ENCODE measurements at regions not wholly inside any gene's neighbourhood (a gene's known extent, or its start where the extent isn't known, plus 50 kb on each side); places are given as distances from the start of the nearest gene placed in this dataset.

DNA sequence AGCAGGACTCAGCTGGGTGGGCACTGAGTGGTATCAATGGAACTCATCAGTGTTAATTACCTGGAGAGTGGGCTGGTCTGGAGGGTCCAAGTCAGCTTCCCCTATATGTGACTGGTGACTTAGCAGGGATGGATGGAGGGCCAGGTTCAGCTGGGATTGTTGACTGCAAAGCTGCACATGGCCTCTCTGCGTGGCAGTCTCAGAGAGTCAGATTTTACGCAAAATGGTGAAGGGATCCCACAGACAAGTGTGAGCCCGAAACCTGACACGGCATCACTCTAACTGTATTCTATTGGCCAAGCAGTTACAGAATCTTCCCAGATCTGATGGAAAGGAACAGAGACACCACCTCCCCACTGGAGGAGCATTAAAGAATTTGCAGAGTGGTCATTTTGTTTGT lies 716.0 kb upstream of the TBX3 start:
- no peaks in the 10 kb centered on the region for H3K27me3 ChIP-seq (ENCODE audit: control insufficient read depth in 5 of 5, insufficient read depth in 4 of 5, low read length in 5 of 5)
- peaks cover 6 to 15% (median 11%) of the 10 kb centered on the region in 5 donors for H3K9me3 ChIP-seq (ENCODE audit: control insufficient read depth in 5 of 5, low read length in 5 of 5)
- no peak overlapping the region for H3K27ac ChIP-seq (ENCODE audit: low read depth, low read length)
- H3K4me1 ChIP-seq (ENCODE audit: control insufficient read depth in 5 of 5, insufficient read depth in 5 of 5, low read length in 5 of 5), result peaks cover 1 to 11% (median 10%) of the 10 kb centered on the region in 5 donors
- H3K36me3 ChIP-seq (ENCODE audit: control insufficient read depth in 5 of 5, insufficient read depth in 5 of 5, low read length in 5 of 5), result no peaks in the 10 kb centered on the region
- H3K9ac ChIP-seq (ENCODE audit: low read length in 5 of 5), result no peak overlapping the region
- H3K4me3 ChIP-seq (ENCODE audit: low read depth in 1 of 5, low read length in 5 of 5), result no peak overlapping the region

GRCh38 chr12:115398311-115398781 lies 714.4 kb upstream of the TBX3 start:
- H3K9ac ChIP-seq (ENCODE audit: low read length in 5 of 5), result no peak overlapping the region
- H3K4me1 ChIP-seq (ENCODE audit: control insufficient read depth in 5 of 5, insufficient read depth in 5 of 5, low read length in 5 of 5), result peaks cover 0 to 7% (median 0%) of the 10 kb centered on the region in 5 donors
- H3K36me3 ChIP-seq (ENCODE audit: control insufficient read depth in 5 of 5, insufficient read depth in 5 of 5, low read length in 5 of 5), result no peaks in the 10 kb centered on the region
- H3K27ac ChIP-seq (ENCODE audit: low read depth, low read length), result no peak overlapping the region
- peaks cover 6 to 15% (median 11%) of the 10 kb centered on the region in 5 donors for H3K9me3 ChIP-seq (ENCODE audit: control insufficient read depth in 5 of 5, low read length in 5 of 5)
- H3K27me3 ChIP-seq (ENCODE audit: control insufficient read depth in 5 of 5, insufficient read depth in 4 of 5, low read length in 5 of 5), result no peaks in the 10 kb centered on the region
- H3K4me3 ChIP-seq (ENCODE audit: low read depth in 1 of 5, low read length in 5 of 5), result no peak overlapping the region

DNA sequence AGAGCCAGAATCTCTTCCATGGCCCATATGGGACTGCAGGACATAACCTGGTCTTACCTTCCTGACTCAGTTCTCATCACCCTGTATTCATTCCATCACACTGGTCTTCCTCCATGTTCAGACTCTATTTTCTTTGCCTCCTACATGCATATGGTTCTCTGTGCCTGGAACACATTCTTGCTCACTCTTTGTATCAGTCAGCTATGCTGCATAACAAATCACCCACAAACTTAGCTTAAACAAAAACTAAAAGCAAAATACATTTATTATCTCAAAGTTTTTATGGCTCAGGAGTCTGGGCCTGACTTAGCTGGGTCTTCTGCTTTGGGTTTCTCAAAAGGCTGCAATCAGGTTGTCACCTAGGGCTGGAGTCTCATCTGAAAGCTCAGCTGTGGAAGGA lies 712.6 kb upstream of the TBX3 start:
- Histone ChIP-seq H3K4me1 (ENCODE audit: control insufficient read depth in 5 of 5, insufficient read depth in 5 of 5, low read length in 5 of 5) (peaks cover 0 to 7% (median 0%) of the 10 kb centered on the region in 5 donors), H3K27ac (ENCODE audit: low read depth, low read length) (no peak overlapping the region), H3K9ac (ENCODE audit: low read length in 5 of 5) (no peak overlapping the region), H3K4me3 (ENCODE audit: low read depth in 1 of 5, low read length in 5 of 5) (no peak overlapping the region), H3K9me3 (ENCODE audit: control insufficient read depth in 5 of 5, low read length in 5 of 5) (peaks cover 6 to 15% (median 11%) of the 10 kb centered on the region in 5 donors), H3K27me3 (ENCODE audit: control insufficient read depth in 5 of 5, insufficient read depth in 4 of 5, low read length in 5 of 5) (no peaks in the 10 kb centered on the region), H3K36me3 (ENCODE audit: control insufficient read depth in 5 of 5, insufficient read depth in 5 of 5, low read length in 5 of 5) (no peaks in the 10 kb centered on the region)

GRCh38 chr12:115394496-115395220 lies 710.7 kb upstream of the TBX3 start:
- peaks cover 0 to 7% (median 0%) of the 10 kb centered on the region in 5 donors for H3K4me1 ChIP-seq (ENCODE audit: control insufficient read depth in 5 of 5, insufficient read depth in 5 of 5, low read length in 5 of 5)
- H3K36me3 ChIP-seq (ENCODE audit: control insufficient read depth in 5 of 5, insufficient read depth in 5 of 5, low read length in 5 of 5), result no peaks in the 10 kb centered on the region
- no peaks in the 10 kb centered on the region for H3K27me3 ChIP-seq (ENCODE audit: control insufficient read depth in 5 of 5, insufficient read depth in 4 of 5, low read length in 5 of 5)
- H3K27ac ChIP-seq (ENCODE audit: low read depth, low read length), result no peak overlapping the region
- no peak overlapping the region for H3K9ac ChIP-seq (ENCODE audit: low read length in 5 of 5)
- peaks cover 8 to 15% (median 11%) of the 10 kb centered on the region in 5 donors for H3K9me3 ChIP-seq (ENCODE audit: control insufficient read depth in 5 of 5, low read length in 5 of 5)
- no peak overlapping the region for H3K4me3 ChIP-seq (ENCODE audit: low read depth in 1 of 5, low read length in 5 of 5)

DNA sequence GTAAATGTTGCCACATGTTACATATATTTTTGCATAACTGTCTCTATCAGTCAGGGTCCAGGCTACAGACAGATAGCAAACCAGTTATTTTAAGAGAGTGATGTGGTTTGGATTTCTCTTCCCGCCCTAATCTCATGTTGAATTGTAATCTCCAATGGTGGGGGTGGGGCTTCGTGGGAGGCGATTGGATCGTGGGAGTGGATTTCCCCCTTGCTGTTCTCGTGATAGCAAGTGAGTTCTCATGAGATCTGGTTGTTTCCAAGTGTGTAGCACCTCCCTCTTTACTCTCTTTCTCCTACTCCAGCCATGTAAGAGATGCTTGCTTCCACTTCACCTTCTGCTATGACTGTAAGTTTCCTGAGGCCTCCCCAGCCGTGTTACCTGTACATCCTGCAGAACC lies 704.2 kb upstream of the TBX3 start:
- no peak overlapping the region for H3K4me3 ChIP-seq (ENCODE audit: low read depth in 1 of 5, low read length in 5 of 5)
- H3K27ac ChIP-seq (ENCODE audit: low read depth, low read length), result no peak overlapping the region
- no peaks in the 10 kb centered on the region for H3K4me1 ChIP-seq (ENCODE audit: control insufficient read depth in 5 of 5, insufficient read depth in 5 of 5, low read length in 5 of 5)
- no peaks in the 10 kb centered on the region for H3K27me3 ChIP-seq (ENCODE audit: control insufficient read depth in 5 of 5, insufficient read depth in 4 of 5, low read length in 5 of 5)
- no peaks in the 10 kb centered on the region for H3K36me3 ChIP-seq (ENCODE audit: control insufficient read depth in 5 of 5, insufficient read depth in 5 of 5, low read length in 5 of 5)
- H3K9me3 ChIP-seq (ENCODE audit: control insufficient read depth in 5 of 5, low read length in 5 of 5), result peaks cover 0 to 2% (median 0%) of the 10 kb centered on the region in 5 donors
- no peak overlapping the region for H3K9ac ChIP-seq (ENCODE audit: low read length in 5 of 5)

DNA sequence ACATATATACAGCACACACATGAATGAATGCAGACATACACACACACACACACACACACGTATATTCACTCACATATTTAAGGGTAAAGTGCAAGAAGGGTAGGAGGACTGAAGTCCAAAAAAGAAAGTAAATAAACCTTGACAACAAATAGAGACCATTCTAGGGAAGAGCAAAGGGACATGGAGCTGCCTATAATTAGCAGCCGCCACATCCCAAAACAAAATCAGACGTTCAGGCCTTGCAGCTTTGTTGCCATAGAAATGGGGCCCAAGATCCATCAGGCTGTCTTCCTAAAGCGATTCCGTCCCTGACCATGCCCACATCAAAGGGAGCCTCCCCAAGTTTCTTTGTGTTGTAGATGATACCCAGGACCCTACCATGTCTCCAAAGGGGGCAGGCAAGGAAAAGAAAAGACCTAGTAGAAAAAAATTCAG lies 703.5 kb upstream of the TBX3 start:
- Histone ChIP-seq H3K9ac (ENCODE audit: low read length in 5 of 5) (no peak overlapping the region), H3K27me3 (ENCODE audit: control insufficient read depth in 5 of 5, insufficient read depth in 4 of 5, low read length in 5 of 5) (no peaks in the 10 kb centered on the region), H3K4me3 (ENCODE audit: low read depth in 1 of 5, low read length in 5 of 5) (no peak overlapping the region), H3K27ac (ENCODE audit: low read depth, low read length) (no peak overlapping the region), H3K9me3 (ENCODE audit: control insufficient read depth in 5 of 5, low read length in 5 of 5) (peaks cover 0 to 2% (median 0%) of the 10 kb centered on the region in 5 donors), H3K4me1 (ENCODE audit: control insufficient read depth in 5 of 5, insufficient read depth in 5 of 5, low read length in 5 of 5) (no peaks in the 10 kb centered on the region), H3K36me3 (ENCODE audit: control insufficient read depth in 5 of 5, insufficient read depth in 5 of 5, low read length in 5 of 5) (no peaks in the 10 kb centered on the region)

- Histone ChIP-seq H3K9ac (ENCODE audit: low read length in 5 of 5) (no peak overlapping the region), H3K36me3 (ENCODE audit: control insufficient read depth in 5 of 5, insufficient read depth in 5 of 5, low read length in 5 of 5) (no peaks in the 10 kb centered on the region), H3K9me3 (ENCODE audit: control insufficient read depth in 5 of 5, low read length in 5 of 5) (peaks cover 0 to 2% (median 0%) of the 10 kb centered on the region in 5 donors), H3K4me1 (ENCODE audit: control insufficient read depth in 5 of 5, insufficient read depth in 5 of 5, low read length in 5 of 5) (no peaks in the 10 kb centered on the region), H3K4me3 (ENCODE audit: low read depth in 1 of 5, low read length in 5 of 5) (no peak overlapping the region), H3K27ac (ENCODE audit: low read depth, low read length) (no peak overlapping the region), H3K27me3 (ENCODE audit: control insufficient read depth in 5 of 5, insufficient read depth in 4 of 5, low read length in 5 of 5) (no peaks in the 10 kb centered on the region)
Observed at GRCh38 chr12:115386946-115387345, 703.0 kb upstream of the TBX3 start.

GRCh38 chr12:115385141-115385540 lies 701.2 kb upstream of the TBX3 start:
- no peaks in the 10 kb centered on the region for H3K36me3 ChIP-seq (ENCODE audit: control insufficient read depth in 5 of 5, insufficient read depth in 5 of 5, low read length in 5 of 5)
- no peaks in the 10 kb centered on the region for H3K4me1 ChIP-seq (ENCODE audit: control insufficient read depth in 5 of 5, insufficient read depth in 5 of 5, low read length in 5 of 5)
- no peaks in the 10 kb centered on the region for H3K9me3 ChIP-seq (ENCODE audit: control insufficient read depth in 5 of 5, low read length in 5 of 5)
- H3K27me3 ChIP-seq (ENCODE audit: control insufficient read depth in 5 of 5, insufficient read depth in 4 of 5, low read length in 5 of 5), result no peaks in the 10 kb centered on the region
- no peak overlapping the region for H3K4me3 ChIP-seq (ENCODE audit: low read depth in 1 of 5, low read length in 5 of 5)
- H3K9ac ChIP-seq (ENCODE audit: low read length in 5 of 5), result no peak overlapping the region
- H3K27ac ChIP-seq (ENCODE audit: low read depth, low read length), result no peak overlapping the region

DNA sequence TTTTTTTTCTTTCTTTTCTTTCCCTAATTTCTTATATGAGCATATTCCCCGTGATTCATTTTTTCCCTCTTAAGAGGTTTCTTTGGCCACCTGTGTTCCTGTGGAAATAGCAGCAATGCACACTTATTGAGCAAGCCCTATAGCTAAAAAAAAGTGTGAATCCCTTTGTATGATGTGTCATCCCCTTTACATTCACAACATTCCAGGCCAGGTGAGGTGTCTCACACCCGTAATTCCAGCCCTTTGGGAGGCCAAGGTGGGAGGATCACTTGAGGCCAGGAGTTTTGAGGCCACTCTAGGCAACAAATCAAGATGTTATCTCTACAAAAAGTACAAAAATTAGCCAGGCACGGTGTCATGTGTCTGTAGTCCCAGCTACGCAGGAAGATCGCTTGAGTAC lies 700.4 kb upstream of the TBX3 start:
- no peaks in the 10 kb centered on the region for H3K4me1 ChIP-seq (ENCODE audit: control insufficient read depth in 5 of 5, insufficient read depth in 5 of 5, low read length in 5 of 5)
- H3K27ac ChIP-seq (ENCODE audit: low read depth, low read length), result no peak overlapping the region
- H3K9ac ChIP-seq (ENCODE audit: low read length in 5 of 5), result no peak overlapping the region
- H3K36me3 ChIP-seq (ENCODE audit: control insufficient read depth in 5 of 5, insufficient read depth in 5 of 5, low read length in 5 of 5), result no peaks in the 10 kb centered on the region
- H3K9me3 ChIP-seq (ENCODE audit: control insufficient read depth in 5 of 5, low read length in 5 of 5), result no peaks in the 10 kb centered on the region
- no peak overlapping the region for H3K4me3 ChIP-seq (ENCODE audit: low read depth in 1 of 5, low read length in 5 of 5)
- H3K27me3 ChIP-seq (ENCODE audit: control insufficient read depth in 5 of 5, insufficient read depth in 4 of 5, low read length in 5 of 5), result no peaks in the 10 kb centered on the region

DNA sequence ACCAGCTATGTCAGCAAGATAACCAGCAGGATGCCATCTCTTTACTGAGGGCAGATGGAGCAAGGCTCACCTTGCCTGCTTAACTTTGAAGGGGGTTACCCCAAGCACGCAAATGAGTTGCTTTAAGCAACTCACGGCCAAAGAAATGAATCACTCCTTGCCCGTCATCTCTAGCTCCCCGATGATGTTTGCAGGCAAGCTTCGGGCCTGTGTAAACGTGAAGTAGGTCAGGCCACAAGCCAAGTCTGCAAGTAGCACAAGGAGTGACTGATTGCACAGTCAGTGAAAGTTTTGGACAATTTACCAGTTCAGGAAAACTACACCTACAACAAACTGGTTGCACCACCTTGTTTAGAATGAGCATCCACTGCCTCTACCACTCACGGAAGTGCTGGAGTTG lies 699.7 kb upstream of the TBX3 start:
- Histone ChIP-seq H3K27ac (ENCODE audit: low read depth, low read length) (no peak overlapping the region), H3K9ac (ENCODE audit: low read length in 5 of 5) (no peak overlapping the region), H3K9me3 (ENCODE audit: control insufficient read depth in 5 of 5, low read length in 5 of 5) (no peaks in the 10 kb centered on the region), H3K4me3 (ENCODE audit: low read depth in 1 of 5, low read length in 5 of 5) (no peak overlapping the region), H3K27me3 (ENCODE audit: control insufficient read depth in 5 of 5, insufficient read depth in 4 of 5, low read length in 5 of 5) (peaks cover 0 to 4% (median 0%) of the 10 kb centered on the region in 5 donors), H3K36me3 (ENCODE audit: control insufficient read depth in 5 of 5, insufficient read depth in 5 of 5, low read length in 5 of 5) (no peaks in the 10 kb centered on the region), H3K4me1 (ENCODE audit: control insufficient read depth in 5 of 5, insufficient read depth in 5 of 5, low read length in 5 of 5) (no peaks in the 10 kb centered on the region)
